GM21529 (cell line): ENCODE measurements at regions not wholly inside any gene's neighbourhood (a gene's known extent, or its start where the extent isn't known, plus 50 kb on each side); places are given as distances from the start of the nearest gene placed in this dataset.
A peak's percentile ranks its signal among the peaks of the same experiment; 100 is the strongest.
"Not testable (repeated sequence)": the region's sequence is repeated elsewhere in the genome, so short reads cannot be mapped to it uniquely, and the experiment has no call there.

ENCODE experiments used
- ATAC-seq: cut with Tn5 transposase; IDR thresholded peaks from one replicate; pipeline ENCODE4 v1.9.1; 2021; ENCODE audit not compliant: unreplicated experiment

- ATAC-seq: not testable (repeated sequence)
Observed at GRCh38 chr6:165765256-165765655, 102.2 kb upstream of the PDE10A start.

GRCh38 chr6:165762876-165763275 lies 99.8 kb upstream of the PDE10A start:
- ATAC-seq: no peak

GRCh38 chr6:165762125-165762524 lies 99.1 kb upstream of the PDE10A start:
- no peak for ATAC-seq

GRCh38 chr6:165760803-165761185 lies 97.8 kb upstream of the PDE10A start:
- ATAC-seq: no peak

- no peak for ATAC-seq
Observed at GRCh38 chr6:165760126-165760802, 97.2 kb upstream of the PDE10A start.

GRCh38 chr6:165758441-165758840 lies 95.4 kb upstream of the PDE10A start:
- ATAC-seq: no peak

- no peak for ATAC-seq
Observed at GRCh38 chr6:165755583-165755982, 92.5 kb upstream of the PDE10A start.

- no peak for ATAC-seq
Observed at GRCh38 chr6:165753506-165753905, 90.5 kb upstream of the PDE10A start.

- ATAC-seq: no peak
Observed at GRCh38 chr6:165752451-165752850, 89.4 kb upstream of the PDE10A start.

- ATAC-seq: no peak
Observed at GRCh38 chr6:165751486-165751885, 88.4 kb upstream of the PDE10A start.

- ATAC-seq: no peak
Observed at GRCh38 chr6:165749163-165749562, 86.1 kb upstream of the PDE10A start.

- ATAC-seq: no peak
Observed at GRCh38 chr6:165748390-165748789, 85.3 kb upstream of the PDE10A start.

GRCh38 chr6:165747963-165748362 lies 84.9 kb upstream of the PDE10A start:
- no peak for ATAC-seq

GRCh38 chr6:165746331-165746730 lies 83.3 kb upstream of the PDE10A start:
- ATAC-seq: no peak

- no peak for ATAC-seq
Observed at GRCh38 chr6:165745492-165745891, 82.5 kb upstream of the PDE10A start.

GRCh38 chr6:165744555-165745228 lies 81.7 kb upstream of the PDE10A start:
- no peak for ATAC-seq

GRCh38 chr6:165743366-165743898 lies 80.4 kb upstream of the PDE10A start:
- no peak for ATAC-seq

GRCh38 chr6:165742047-165742446 lies 79.0 kb upstream of the PDE10A start:
- ATAC-seq: no peak

GRCh38 chr6:165737396-165737795 lies 74.4 kb upstream of the PDE10A start:
- ATAC-seq: no peak

GRCh38 chr6:165735065-165735464 lies 72.0 kb upstream of the PDE10A start:
- no peak for ATAC-seq

- ATAC-seq: no peak
Observed at GRCh38 chr6:165733489-165733791, 70.4 kb upstream of the PDE10A start.

GRCh38 chr6:165732696-165733488 lies 69.9 kb upstream of the PDE10A start:
- peak; percentile 64 for ATAC-seq
